ENCODE measurements at regions not wholly inside any gene's neighbourhood (a gene's known extent, or its start where the extent isn't known, plus 50 kb on each side); places are given as distances from the start of the nearest gene placed in this dataset.

GRCh38 chr14:39566795-39567194 lies 134.6 kb upstream of the FBXO33 start:
- TF ChIP-seq POLR2AphosphoS5 (IDR thresholded peaks at IDR 0.05; ENCODE audit: borderline replicate concordance, low read depth, low read length) = no peak
- no peak for TF ChIP-seq EZH2 (IDR thresholded peaks at IDR 0.05)
